RWPE1 (cell line): ENCODE measurements at regions not wholly inside any gene's neighbourhood (a gene's known extent, or its start where the extent isn't known, plus 50 kb on each side); places are given as distances from the start of the nearest gene placed in this dataset.

ENCODE experiments used
- CTCF ChIA-PET: fragments of 350-600 bp; sonication (Branson Sonifier 250); formaldehyde crosslinking; extraction: SDS; loops from one replicate; lab custom pipeline; 2021; lab: Yijun Ruan, JAX
- POLR2A ChIA-PET: fragments of 400-600 bp; formaldehyde crosslinking; extraction: SDS; loops from one replicate; lab custom pipeline; 2020; ENCODE audit warnings: antibody characterized with exemption; ENCODE audit not compliant: low non-redundant PET; lab: Yijun Ruan, JAX
- DNase-seq: peaks from one replicate; pipeline ENCODE4 v3.0.0; 2012; ENCODE audit warnings: low spot score
- H3K27ac ChIP-seq: fragments of 450-650 bp; 2 replicates; pipeline ENCODE4 v1.5.1; 2017
- TF ChIP-seq, protein P1 (sequence below): fragments of 450-650 bp; conservative IDR thresholded peaks from 2 replicates; pipeline ENCODE4 v1.5.1; 2017; ENCODE audit warnings: low read depth, mild to moderate bottlenecking

DNA sequence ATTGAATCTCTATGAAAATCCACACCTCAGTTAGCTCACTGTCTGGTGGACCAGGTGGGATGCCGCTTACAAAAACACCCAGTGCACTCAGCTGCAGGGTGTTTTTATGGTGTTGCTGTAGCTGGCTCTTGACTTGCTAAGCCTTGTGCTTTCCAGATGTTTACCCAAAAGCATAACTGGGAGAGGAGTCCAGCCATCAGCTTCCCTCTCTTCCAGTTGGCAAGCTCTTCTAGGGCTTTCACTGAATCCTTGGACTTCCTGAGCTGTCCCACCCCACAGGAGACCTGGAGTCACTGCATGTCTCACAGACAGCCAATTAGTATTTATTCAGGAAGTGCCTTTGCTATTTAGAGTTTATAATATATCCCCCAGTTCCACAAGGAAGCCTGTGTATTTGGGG is 210.9 kb downstream of the FNDC1 start:
- TF ChIP-seq, protein P1, sequence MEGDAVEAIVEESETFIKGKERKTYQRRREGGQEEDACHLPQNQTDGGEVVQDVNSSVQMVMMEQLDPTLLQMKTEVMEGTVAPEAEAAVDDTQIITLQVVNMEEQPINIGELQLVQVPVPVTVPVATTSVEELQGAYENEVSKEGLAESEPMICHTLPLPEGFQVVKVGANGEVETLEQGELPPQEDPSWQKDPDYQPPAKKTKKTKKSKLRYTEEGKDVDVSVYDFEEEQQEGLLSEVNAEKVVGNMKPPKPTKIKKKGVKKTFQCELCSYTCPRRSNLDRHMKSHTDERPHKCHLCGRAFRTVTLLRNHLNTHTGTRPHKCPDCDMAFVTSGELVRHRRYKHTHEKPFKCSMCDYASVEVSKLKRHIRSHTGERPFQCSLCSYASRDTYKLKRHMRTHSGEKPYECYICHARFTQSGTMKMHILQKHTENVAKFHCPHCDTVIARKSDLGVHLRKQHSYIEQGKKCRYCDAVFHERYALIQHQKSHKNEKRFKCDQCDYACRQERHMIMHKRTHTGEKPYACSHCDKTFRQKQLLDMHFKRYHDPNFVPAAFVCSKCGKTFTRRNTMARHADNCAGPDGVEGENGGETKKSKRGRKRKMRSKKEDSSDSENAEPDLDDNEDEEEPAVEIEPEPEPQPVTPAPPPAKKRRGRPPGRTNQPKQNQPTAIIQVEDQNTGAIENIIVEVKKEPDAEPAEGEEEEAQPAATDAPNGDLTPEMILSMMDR = no peak
- ChIA-PET CTCF (no interaction called here), POLR2A (no interaction called here)
- H3K27ac ChIP-seq = no peak overlapping the region
- DNase-seq = no peak

DNA sequence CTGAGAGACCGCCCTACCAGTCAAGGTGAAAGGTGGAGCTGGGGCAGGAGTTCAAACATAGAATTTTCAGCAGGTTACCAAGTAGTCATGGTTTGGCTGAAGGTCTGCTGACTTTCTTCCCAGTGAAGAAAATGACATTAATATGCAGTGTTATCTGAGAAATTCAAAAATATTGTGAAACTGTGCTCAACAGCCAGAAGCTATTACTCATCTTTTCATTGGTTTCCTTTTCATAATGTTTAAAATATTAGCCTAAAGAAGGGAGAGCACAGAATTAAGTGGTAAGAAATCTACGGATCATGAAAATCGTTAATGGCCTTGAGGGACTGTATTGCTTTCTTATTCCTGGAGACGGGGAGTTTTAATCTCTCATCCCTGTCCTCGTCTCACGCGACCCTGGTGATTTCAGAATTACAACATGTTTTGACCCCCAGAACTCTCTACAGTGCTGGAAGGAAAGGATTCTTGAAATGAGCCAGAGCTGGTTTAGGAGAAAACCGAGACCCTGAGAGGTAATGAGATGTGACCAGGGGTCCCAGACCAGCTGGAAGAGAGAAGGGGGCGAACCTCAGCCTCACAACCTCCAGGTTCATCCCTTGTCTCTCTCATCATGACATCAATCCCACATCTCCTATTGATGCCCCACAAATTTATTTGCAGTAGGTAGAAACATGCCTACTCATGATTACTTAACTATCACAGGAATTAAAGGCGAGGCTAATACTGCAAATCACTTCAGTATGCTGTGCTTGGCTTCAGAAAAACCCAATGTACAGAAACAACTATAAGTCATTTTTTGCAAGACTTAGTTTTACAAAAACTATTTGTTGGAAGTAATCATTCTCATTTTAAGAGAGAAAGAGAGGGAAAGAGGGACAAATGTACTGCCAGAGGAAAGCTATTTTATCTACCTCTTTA is 209.5 kb downstream of the FNDC1 start:
- POLR2A ChIA-PET = no interaction called here
- CTCF ChIA-PET = interaction anchor here (0.6 kb wide), 1 partner anchor 25 kb away, joined by 5 read pairs; no protein-coding TSS in a partner anchor

DNA sequence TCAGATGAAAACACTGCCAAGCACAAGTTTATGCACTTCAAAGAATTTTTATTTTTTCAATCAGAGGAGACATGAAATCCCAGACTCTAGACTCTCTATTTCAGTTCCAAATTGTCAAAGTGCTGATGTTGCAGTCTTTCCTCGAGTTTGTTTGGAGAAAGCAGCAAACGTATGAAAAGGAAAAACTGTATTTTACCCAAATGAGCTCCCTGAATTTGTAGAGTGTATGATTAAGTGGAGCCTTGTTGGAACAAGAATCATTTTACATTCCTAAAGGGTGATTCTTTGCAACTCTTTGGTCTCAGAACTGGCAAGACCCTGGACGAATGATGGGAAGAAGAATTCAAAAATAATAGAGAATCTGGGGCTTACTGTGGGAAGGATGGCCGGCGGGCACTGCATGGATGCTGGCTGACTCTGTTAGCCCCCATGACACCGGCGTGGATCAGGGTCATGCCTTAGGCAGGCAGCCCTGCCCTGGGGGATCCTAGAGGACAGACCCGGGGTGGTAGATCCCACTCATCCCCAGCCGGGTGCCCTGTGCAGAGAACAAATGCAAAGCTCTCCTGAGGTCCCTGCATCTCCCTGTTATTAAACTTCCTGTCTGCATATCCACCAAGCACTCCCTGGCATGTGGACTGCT is 207.4 kb downstream of the FNDC1 start:
- no peak overlapping the region for H3K27ac ChIP-seq
- POLR2A ChIA-PET = no interaction called here
- TF ChIP-seq, protein P1 = no peak
- CTCF ChIA-PET = no interaction called here
- DNase-seq = no peak

More for the DNA sequence above, 209.5 kb downstream of the FNDC1 start:
- no peak for DNase-seq
- no peak overlapping the region for H3K27ac ChIP-seq
- TF ChIP-seq, protein P1 = no peak

DNA sequence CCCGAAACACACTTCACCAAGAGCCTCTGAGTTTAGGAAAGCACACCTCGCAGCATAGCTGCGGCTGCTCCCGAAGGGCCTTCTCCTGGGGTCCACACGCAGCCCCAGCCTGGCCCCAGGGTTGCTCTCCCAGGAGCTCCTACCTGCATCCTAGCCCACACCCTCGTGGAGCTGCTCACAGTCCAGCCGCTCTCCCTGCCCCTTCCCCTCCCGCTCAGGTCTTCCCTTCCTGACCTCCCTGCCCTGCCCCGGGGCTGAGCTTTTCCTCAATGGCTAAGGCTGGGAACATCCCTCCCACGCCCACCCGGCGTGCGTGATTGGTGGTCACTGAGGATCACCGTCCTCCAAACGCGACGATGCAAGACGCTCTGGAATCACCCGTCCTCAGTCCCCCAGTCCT is 205.8 kb downstream of the FNDC1 start:
- POLR2A ChIA-PET = no interaction called here
- no peak for DNase-seq
- TF ChIP-seq, protein P1 = no peak
- H3K27ac ChIP-seq = no peak overlapping the region
- CTCF ChIA-PET = interaction anchor here (0.7 kb wide), 1 partner anchor 122 kb away, joined by 5 read pairs; no protein-coding TSS in a partner anchor

DNA sequence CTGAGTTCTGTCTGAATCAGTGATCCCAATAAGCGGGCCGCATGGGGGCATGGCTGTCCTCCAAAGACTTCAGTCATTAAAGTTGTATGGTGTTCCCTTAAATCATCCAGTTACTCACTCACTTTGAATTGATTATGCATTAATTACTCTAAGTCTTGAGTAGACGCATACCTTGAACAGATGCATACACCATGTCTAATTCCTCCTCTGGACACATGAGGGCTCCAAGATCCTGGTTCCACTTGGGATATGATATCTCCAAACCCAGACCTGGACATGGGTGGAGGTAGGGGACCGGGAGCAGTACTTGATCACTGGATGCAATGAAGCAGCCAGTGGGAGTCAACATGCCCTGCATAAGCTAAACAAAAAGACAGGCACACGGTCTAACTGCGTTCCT is 204.5 kb downstream of the FNDC1 start:
- TF ChIP-seq, protein P1 = no peak
- POLR2A ChIA-PET = no interaction called here
- H3K27ac ChIP-seq = no peak overlapping the region
- DNase-seq = no peak
- CTCF ChIA-PET = no interaction called here

DNA sequence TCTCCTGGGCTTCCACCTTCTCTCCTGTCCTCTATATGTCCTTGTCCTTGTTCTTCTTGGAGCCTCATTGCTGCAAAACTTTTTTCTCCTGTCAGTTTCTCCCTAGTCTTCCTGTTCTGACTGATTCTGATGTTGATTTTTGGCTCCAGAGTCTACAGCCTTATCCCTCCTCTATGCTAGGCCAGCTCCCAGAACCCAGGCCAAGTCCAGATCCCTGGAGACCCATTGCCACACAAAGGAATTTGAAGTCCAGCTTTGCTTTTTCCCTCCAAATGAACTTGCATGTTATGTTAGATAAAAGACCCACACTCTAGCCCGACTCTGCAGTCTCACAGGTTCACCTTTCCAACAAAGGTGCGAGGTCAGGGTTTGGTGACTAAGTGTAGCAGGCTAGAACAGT is 203.1 kb downstream of the FNDC1 start:
- DNase-seq = no peak
- TF ChIP-seq, protein P1 = no peak
- ChIA-PET CTCF (no interaction called here), POLR2A (no interaction called here)
- no peak overlapping the region for H3K27ac ChIP-seq
